WERI-Rb-1 (cell line): ENCODE measurements at regions not wholly inside any gene's neighbourhood (a gene's known extent, or its start where the extent isn't known, plus 50 kb on each side); places are given as distances from the start of the nearest gene placed in this dataset.

ENCODE experiments used
- DNase-seq: peaks from one replicate; pipeline ENCODE4 v3.0.0-alpha.2; 2020
- H3K27ac ChIP-seq: fragments of 250-450 bp; sonication (Bioruptor Pico); 2 replicates; pipeline ENCODE4 v1.5.1; 2020; ENCODE audit warnings: mild to moderate bottlenecking, moderate library complexity
- H3K27me3 ChIP-seq: fragments of 250-450 bp; sonication (Bioruptor Pico); 2 replicates; pipeline ENCODE4 v1.5.1; 2021; ENCODE audit warnings: mild to moderate bottlenecking, low read depth, moderate library complexity; ENCODE audit not compliant: insufficient read depth, severe bottlenecking
- H3K36me3 ChIP-seq: fragments of 250-450 bp; sonication (Bioruptor Pico); 2 replicates; pipeline ENCODE4 v1.5.1; 2020; ENCODE audit warnings: mild to moderate bottlenecking, moderate library complexity
- H3K4me3 ChIP-seq: 2 replicates; pipeline ENCODE4 v1.5.1; 2011; ENCODE audit warnings: low read depth, mild to moderate bottlenecking, control low read depth, low read length
- H3K9me3 ChIP-seq: fragments of 250-450 bp; sonication (Bioruptor Pico); 2 replicates; pipeline ENCODE4 v1.5.1; 2021; ENCODE audit warnings: mild to moderate bottlenecking, moderate library complexity; ENCODE audit not compliant: severe bottlenecking
- CTCF ChIP-seq: IDR thresholded peaks from 2 replicates; pipeline ENCODE4 v1.5.1; 2011; ENCODE audit warnings: low read depth, mild to moderate bottlenecking, control low read depth, inconsistent platforms, low read length

- DNase-seq = no peak
- Histone ChIP-seq H3K27ac (no peak overlapping the region), H3K27me3 (peaks cover 31% of the 10 kb centered on the region), H3K9me3 (no peaks in the 10 kb centered on the region), H3K4me3 (no peak overlapping the region), H3K36me3 (no peaks in the 10 kb centered on the region)
- no peak for TF ChIP-seq CTCF
Measured at GRCh38 chr6:74096329-74096728, 400.3 kb downstream of the CD109 start.

GRCh38 chr6:74093361-74093760 lies 397.4 kb downstream of the CD109 start:
- no peak for DNase-seq
- Histone ChIP-seq H3K27ac (no peak overlapping the region), H3K9me3 (no peaks in the 10 kb centered on the region), H3K27me3 (peaks cover 38% of the 10 kb centered on the region), H3K4me3 (no peak overlapping the region), H3K36me3 (no peaks in the 10 kb centered on the region)
- no peak for TF ChIP-seq CTCF

GRCh38 chr6:74091794-74092157 lies 395.8 kb downstream of the CD109 start:
- DNase-seq = no peak
- no peaks in the 10 kb centered on the region for H3K36me3 ChIP-seq
- no peaks in the 10 kb centered on the region for H3K9me3 ChIP-seq
- H3K4me3 ChIP-seq = no peak overlapping the region
- H3K27me3 ChIP-seq = peaks cover 42% of the 10 kb centered on the region
- no peak overlapping the region for H3K27ac ChIP-seq
- TF ChIP-seq CTCF = no peak

- DNase-seq = no peak
- Histone ChIP-seq H3K9me3 (no peaks in the 10 kb centered on the region), H3K27me3 (peaks cover 45% of the 10 kb centered on the region), H3K36me3 (no peaks in the 10 kb centered on the region), H3K27ac (no peak overlapping the region), H3K4me3 (no peak overlapping the region)
- peak; percentile 48 for TF ChIP-seq CTCF
Measured at GRCh38 chr6:74091136-74091793, 395.3 kb downstream of the CD109 start.

GRCh38 chr6:74087899-74088298 lies 391.9 kb downstream of the CD109 start:
- Histone ChIP-seq H3K4me3 (no peak overlapping the region), H3K27ac (no peak overlapping the region), H3K9me3 (no peaks in the 10 kb centered on the region), H3K36me3 (no peaks in the 10 kb centered on the region), H3K27me3 (peaks cover 40% of the 10 kb centered on the region)
- DNase-seq = no peak
- TF ChIP-seq CTCF = no peak

- Histone ChIP-seq H3K9me3 (no peaks in the 10 kb centered on the region), H3K27ac (no peak overlapping the region), H3K36me3 (no peaks in the 10 kb centered on the region), H3K4me3 (no peak overlapping the region), H3K27me3 (peaks cover 27% of the 10 kb centered on the region)
- no peak for TF ChIP-seq CTCF
- no peak for DNase-seq
Measured at GRCh38 chr6:74075896-74076295, 379.9 kb downstream of the CD109 start.
